HepG2 (cell line): ENCODE measurements at regions not wholly inside any gene's neighbourhood (a gene's known extent, or its start where the extent isn't known, plus 50 kb on each side); places are given as distances from the start of the nearest gene placed in this dataset.

Experiments used
- ATAC-seq: fragments of 200-7000 bp; cut with Tn5 transposase; 3 replicates; pipeline ENCODE4 v1.9.1; 2020; ENCODE audit warnings: mild to moderate bottlenecking, moderate library complexity
- BruUV-seq: library from RNA; stranded (reverse); fragments of 400-500 nt; replicated peaks from 2 replicates; lab custom pipeline; 2021; lab: Mats Ljungman, UMichigan
- CTCF ChIA-PET: fragments of 300-600 bp; formaldehyde crosslinking; extraction: SDS; loops from one replicate; lab custom pipeline; 2021; ENCODE audit warnings: low total read pairs, inconsistent platforms, low intra/inter-chr PET ratio; lab: Yijun Ruan, JAX
- POLR2A ChIA-PET: fragments of 350-600 bp; sonication (Branson Sonifier 250); formaldehyde crosslinking; loops from one replicate; lab custom pipeline; 2020; ENCODE audit warnings: antibody characterized with exemption, inconsistent platforms; lab: Yijun Ruan, JAX
- DNase-seq: peaks from one replicate; pipeline ENCODE4 v3.0.0-alpha.2; 2015; ENCODE audit warnings: low spot score
- FAIRE-seq: peaks from 3 replicates; lab custom pipeline; 2011; peaks lifted over from hg19 to GRCh38; lab: Jason Lieb, UNC
- H2AFZ ChIP-seq: one replicate; pipeline ENCODE4 v1.6.1; 2011; ENCODE audit warnings: low read length, inconsistent platforms
- H3K27ac ChIP-seq: fragments of 300-600 bp; 3 replicates; pipeline ENCODE4 v1.8.0; 2011; ENCODE audit warnings: mixed run types, mild to moderate bottlenecking, mixed read lengths, low read length, inconsistent platforms; ENCODE audit not compliant: insufficient read depth; ENCODE audit errors: extremely low read length
- H3K27me3 ChIP-seq, 2 experiments: fragments of 200-600 bp in 1 of 2; 2 replicates in 1 of 2; 3 replicates in 1 of 2; pipeline versions ENCODE4 v1.6.0 to v1.8.0; 2011; ENCODE audit warnings: low read length in 2 of 2, mild to moderate bottlenecking in 2 of 2, moderate library complexity in 2 of 2, inconsistent platforms in 1 of 2; ENCODE audit not compliant: insufficient read depth in 2 of 2, control insufficient read depth in 1 of 2
- H3K36me3 ChIP-seq, 2 experiments: fragments of 200-600 bp in 1 of 2; replicated peaks in 1 of 2; 2 replicates in 1 of 2; 3 replicates in 1 of 2; pipeline versions ENCODE4 v1.5.1 to v1.8.0; 2011; ENCODE audit warnings: low read length in 2 of 2, inconsistent platforms in 1 of 2; ENCODE audit not compliant: insufficient read depth in 2 of 2, control insufficient read depth in 1 of 2
- H3K4me1 ChIP-seq: 2 replicates; pipeline ENCODE4 v1.5.1; 2012; ENCODE audit warnings: low read length, inconsistent platforms; ENCODE audit not compliant: insufficient read depth
- H3K4me2 ChIP-seq: 2 replicates; pipeline ENCODE4 v1.6.0; 2011; ENCODE audit warnings: low read depth, low read length, inconsistent platforms
- H3K4me3 ChIP-seq, 3 experiments: fragments of 200-600 bp in 1 of 3; sonication (generic), shearing (Covaris generic) in 1 of 3; replicated peaks in 1 of 3; 2 replicates each; pipeline ENCODE4 v1.5.1; 2011 to 2016; ENCODE audit warnings: low read length in 3 of 3, inconsistent platforms in 2 of 3, low read depth in 2 of 3, mild to moderate bottlenecking in 2 of 3, control low read depth in 1 of 3, mixed read lengths in 1 of 3; ENCODE audit not compliant: insufficient read depth in 1 of 3
- H3K79me2 ChIP-seq: one replicate; pipeline ENCODE4 v1.6.1; 2011; ENCODE audit warnings: low read length, inconsistent platforms; ENCODE audit not compliant: insufficient read depth
- H3K9ac ChIP-seq: 2 replicates; pipeline ENCODE4 v1.6.0; 2011; ENCODE audit warnings: mild to moderate bottlenecking, low read depth, low read length, inconsistent platforms; ENCODE audit not compliant: insufficient read depth
- H3K9me3 ChIP-seq: 2 replicates; pipeline ENCODE4 v1.5.1; 2012; ENCODE audit warnings: mild to moderate bottlenecking, low read length
- H4K20me1 ChIP-seq: 2 replicates; pipeline ENCODE4 v1.6.0; 2011; ENCODE audit warnings: inconsistent platforms, mild to moderate bottlenecking, low read length, moderate library complexity; ENCODE audit not compliant: insufficient read depth
- ADNP ChIP-seq: sonication (generic); formaldehyde crosslinking; IDR thresholded peaks from 2 replicates; pipeline ENCODE4 v1.4.0; 2020; ENCODE audit warnings: missing genetic modification reagents
- BRF2 ChIP-seq: sonication (generic); formaldehyde crosslinking; IDR thresholded peaks from 2 replicates; pipeline ENCODE4 v1.8.1; 2022; ENCODE audit warnings: mild to moderate bottlenecking, missing genetic modification reagents
- CEBPB ChIP-seq: IDR thresholded peaks from 2 replicates; pipeline ENCODE4 v1.6.1; 2011; ENCODE audit warnings: low read depth, low read length, improper control_type of control experiment, borderline replicate concordance
- GPN1 ChIP-seq: sonication (generic); formaldehyde crosslinking; IDR thresholded peaks from 2 replicates; pipeline ENCODE4 v1.5.1; 2020; ENCODE audit warnings: missing genetic modification reagents, borderline replicate concordance
- NKX3-1 ChIP-seq: sonication (generic); formaldehyde crosslinking; IDR thresholded peaks from 2 replicates; pipeline ENCODE4 v1.5.0; 2020; ENCODE audit warnings: missing genetic modification reagents
- PLRG1 ChIP-seq: fragments of 450-650 bp; conservative IDR thresholded peaks from 2 replicates; pipeline ENCODE4 v1.6.1; 2016
- PREB ChIP-seq: sonication (generic); formaldehyde crosslinking; IDR thresholded peaks from 2 replicates; pipeline ENCODE4 v1.4.0; 2020; ENCODE audit warnings: missing genetic modification reagents
- TCF7L2 ChIP-seq: IDR thresholded peaks from 2 replicates; pipeline ENCODE4 v1.6.1; 2011; ENCODE audit warnings: mild to moderate bottlenecking, low read depth, low read length, moderate library complexity
- TEAD3 ChIP-seq: optimal IDR thresholded peaks from 2 replicates; pipeline ENCODE3; 2016; ENCODE audit warnings: borderline replicate concordance
- TGIF2 ChIP-seq: IDR thresholded peaks from 2 replicates; pipeline ENCODE4 v1.6.1; 2016; ENCODE audit warnings: control low read depth, missing compliant biosample characterization
- U2AF1 ChIP-seq: fragments of 200-400 bp; formaldehyde crosslinking; optimal IDR thresholded peaks from 2 replicates; pipeline ENCODE3; 2017; ENCODE audit warnings: mild to moderate bottlenecking, low read depth, low read length
- ZNF124 ChIP-seq: sonication (generic); formaldehyde crosslinking; IDR thresholded peaks from 2 replicates; pipeline ENCODE4 v1.4.0; 2020; ENCODE audit warnings: missing genetic modification reagents
- ZNF674 ChIP-seq: sonication (generic); formaldehyde crosslinking; IDR thresholded peaks from 2 replicates; pipeline ENCODE4 v1.5.0; 2020; ENCODE audit warnings: low read depth, mild to moderate bottlenecking, missing genetic modification reagents
- WGBS: methylation state at CpG from one replicate; pipeline ENCODE4 v1.1.6; 2017; ENCODE audit warnings: low lambda C conversion rate; 5-methylcytosine and 5-hydroxymethylcytosine counted together
- in situ Hi-C: cut with HindIII; loops from 2 replicates; pipeline ENCODE4 v1.10.0; 2017; ENCODE audit warnings: low pct_unique_long_range_greater_than_20kb; ENCODE audit not compliant: extremely low pct_ligation_motif_present
- intact Hi-C: fragments of 100-400 bp; cut with micrococcal nuclease; formaldehyde crosslinking; loops from one replicate; pipeline ENCODE4 v1.10.0; 2022; ENCODE audit not compliant: unreplicated experiment

GRCh38 chr21:27244776-27245175 lies 277.9 kb upstream of the ADAMTS5 start:
- intact Hi-C loops, result no loop called here
- WGBS, result 3% methylated on average over 3 of the region's 3 CpGs
- Histone ChIP-seq H3K36me3 (no peaks in the 10 kb centered on the region), H3K79me2 (no peaks in the 10 kb centered on the region), H3K4me1 (no peaks in the 10 kb centered on the region), H3K4me3 (no peak overlapping the region), H4K20me1 (no peaks in the 10 kb centered on the region), H2AFZ (no peak overlapping the region), H3K27me3 (no peaks in the 10 kb centered on the region), H3K4me2 (no peak overlapping the region), H3K9me3 (peaks cover 96% of the 10 kb centered on the region), H3K9ac (no peak overlapping the region), H3K27ac (no peak overlapping the region)
- ATAC-seq (no peak), DNase-seq (no peak), FAIRE-seq (no peak)
- ChIA-PET CTCF (no interaction called here), POLR2A (no interaction called here)
- in situ Hi-C loops, result no loop called here
- TF ChIP-seq TCF7L2 (no peak), CEBPB (no peak), ZNF124 (no peak), ZNF674 (CRISPR knock-in tag) (no peak), ADNP (CRISPR knock-in tag) (no peak), PREB (CRISPR knock-in tag) (no peak), BRF2 (CRISPR knock-in tag) (no peak), PLRG1 (no peak)
- no TSS peak for BruUV-seq

- ChIA-PET CTCF (no interaction called here), POLR2A (no interaction called here)
- no TSS peak for BruUV-seq
- FAIRE-seq, result no peak
- no peak overlapping the region for H3K4me3 ChIP-seq
- H2AFZ ChIP-seq, result no peak overlapping the region
- peaks cover 96% of the 10 kb centered on the region for H3K9me3 ChIP-seq
- H4K20me1 ChIP-seq, result no peaks in the 10 kb centered on the region
- H3K4me1 ChIP-seq, result no peaks in the 10 kb centered on the region
- H3K79me2 ChIP-seq, result no peaks in the 10 kb centered on the region
- in situ Hi-C loops, result no loop called here
- no peak for DNase-seq
- no peak overlapping the region for H3K9ac ChIP-seq
- H3K27me3 ChIP-seq, result no peaks in the 10 kb centered on the region
- WGBS, result 0% methylated on average over 2 of the region's 2 CpGs
- TF ChIP-seq GPN1 (CRISPR knock-in tag) (no peak), U2AF1 (no peak), TGIF2 (no peak), NKX3-1 (CRISPR knock-in tag) (no peak), TEAD3 (no peak)
- TF ChIP-seq, all 625 proteins: peak for 0
- intact Hi-C loops, result no loop called here
- ATAC-seq, result no peak
- no peaks in the 10 kb centered on the region for H3K36me3 ChIP-seq
- H3K27ac ChIP-seq, result no peak overlapping the region
- H3K4me2 ChIP-seq, result no peak overlapping the region
Measured at GRCh38 chr21:27244352-27244751, 277.5 kb upstream of the ADAMTS5 start.
